H9 (cell line): ENCODE measurements at regions not wholly inside any gene's neighbourhood (a gene's known extent, or its start where the extent isn't known, plus 50 kb on each side); places are given as distances from the start of the nearest gene placed in this dataset.

ENCODE experiments used
- DNase-seq: peaks from one replicate; pipeline ENCODE4 v3.0.0-alpha.2; 2017
- H2AFZ ChIP-seq: one replicate; pipeline ENCODE4 v1.6.1; 2013; ENCODE audit warnings: mild to moderate bottlenecking, low read length, control low read depth, moderate library complexity
- H2AK5ac ChIP-seq: 2 replicates; pipeline ENCODE4 v1.6.1; 2013; ENCODE audit warnings: low read length, control low read depth, mixed read lengths; ENCODE audit not compliant: insufficient read length
- H2BK120ac ChIP-seq: one replicate; pipeline ENCODE4 v1.6.1; 2013; ENCODE audit warnings: low read depth, mild to moderate bottlenecking, low read length, control low read depth, inconsistent platforms; ENCODE audit not compliant: poor library complexity, severe bottlenecking
- H2BK12ac ChIP-seq: 2 replicates; pipeline ENCODE4 v1.6.1; 2013; ENCODE audit warnings: low read length, control low read depth, mixed read lengths, low read depth; ENCODE audit not compliant: insufficient read length
- H2BK15ac ChIP-seq: 2 replicates; pipeline ENCODE4 v1.6.1; 2013; ENCODE audit warnings: low read depth, low read length, control low read depth
- H2BK20ac ChIP-seq: one replicate; pipeline ENCODE4 v1.6.1; 2013; ENCODE audit warnings: low read depth, mild to moderate bottlenecking, low read length, control low read depth, inconsistent platforms; ENCODE audit not compliant: poor library complexity, severe bottlenecking
- H2BK5ac ChIP-seq: 2 replicates; pipeline ENCODE4 v1.6.1; 2013; ENCODE audit warnings: low read length, control low read depth, mixed read lengths; ENCODE audit not compliant: insufficient read length
- H3K14ac ChIP-seq: 2 replicates; pipeline ENCODE4 v1.6.1; 2013; ENCODE audit warnings: low read length, control low read depth; ENCODE audit not compliant: insufficient read depth
- H3K18ac ChIP-seq: 2 replicates; pipeline ENCODE4 v1.6.1; 2013; ENCODE audit warnings: low read depth, mild to moderate bottlenecking, mixed read lengths, low read length, control low read depth; ENCODE audit not compliant: insufficient read length
- H3K23ac ChIP-seq: 2 replicates; pipeline ENCODE4 v1.6.1; 2013; ENCODE audit warnings: low read length, control low read depth, mixed read lengths, low read depth; ENCODE audit not compliant: insufficient read length
- H3K23me2 ChIP-seq: 2 replicates; pipeline ENCODE4 v1.6.1; 2013; ENCODE audit warnings: low read depth, mild to moderate bottlenecking, mixed read lengths, low read length, control low read depth; ENCODE audit not compliant: insufficient read length, poor library complexity, severe bottlenecking
- H3K27ac ChIP-seq: 2 replicates; pipeline ENCODE4 v1.5.1; 2013; ENCODE audit warnings: low read length, control low read depth, mixed read lengths, low read depth; ENCODE audit not compliant: insufficient read length
- H3K27me3 ChIP-seq: 2 replicates; pipeline ENCODE4 v1.6.1; 2013; ENCODE audit warnings: low read length, control low read depth, inconsistent platforms; ENCODE audit not compliant: insufficient read depth
- H3K4ac ChIP-seq: 2 replicates; pipeline ENCODE4 v1.6.1; 2013; ENCODE audit warnings: low read depth, mild to moderate bottlenecking, control low read depth, inconsistent platforms, low read length, moderate library complexity
- H3K4me1 ChIP-seq: 2 replicates; pipeline ENCODE4 v1.6.1; 2013; ENCODE audit warnings: low read length, control low read depth, inconsistent platforms; ENCODE audit not compliant: insufficient read depth
- H3K4me2 ChIP-seq: 2 replicates; pipeline ENCODE4 v1.6.1; 2013; ENCODE audit warnings: low read length, control low read depth, mixed read lengths; ENCODE audit not compliant: insufficient read length, insufficient read depth
- H3K56ac ChIP-seq: 2 replicates; pipeline ENCODE4 v1.6.1; 2013; ENCODE audit warnings: low read depth, mild to moderate bottlenecking, mixed read lengths, low read length, control low read depth; ENCODE audit not compliant: insufficient read length
- H3K79me1 ChIP-seq: 2 replicates; pipeline ENCODE4 v1.6.1; 2013; ENCODE audit warnings: low read depth, mild to moderate bottlenecking, moderate library complexity, low read length, control low read depth, inconsistent platforms; ENCODE audit not compliant: insufficient read depth, poor library complexity, severe bottlenecking
- H3K79me2 ChIP-seq: 2 replicates; pipeline ENCODE4 v1.6.1; 2013; ENCODE audit warnings: low read length, control low read depth, inconsistent platforms; ENCODE audit not compliant: insufficient read depth
- H3K9ac ChIP-seq: 2 replicates; pipeline ENCODE4 v1.6.1; 2013; ENCODE audit warnings: low read length, control low read depth, mixed read lengths; ENCODE audit not compliant: insufficient read length; ENCODE audit errors: extremely low read depth
- H3K9me3 ChIP-seq: one replicate; pipeline ENCODE4 v1.6.1; 2013; ENCODE audit warnings: low read depth, low read length, inconsistent platforms; ENCODE audit not compliant: control insufficient read depth
- H3T11ph ChIP-seq: one replicate; pipeline ENCODE4 v1.6.1; 2013; ENCODE audit warnings: mild to moderate bottlenecking, low read length, control low read depth, inconsistent platforms
- H4K20me1 ChIP-seq: one replicate; pipeline ENCODE4 v1.6.1; 2013; ENCODE audit not compliant: control insufficient read depth, insufficient read length, insufficient read depth
- H4K5ac ChIP-seq: 2 replicates; pipeline ENCODE4 v1.6.1; 2013; ENCODE audit warnings: low read depth, mild to moderate bottlenecking, mixed read lengths, low read length, control low read depth; ENCODE audit not compliant: insufficient read length
- H4K8ac ChIP-seq: replicated peaks from 2 replicates; pipeline ENCODE4 v1.6.1; 2013; ENCODE audit warnings: low read length, control low read depth, mixed read lengths, low read depth; ENCODE audit not compliant: insufficient read length
- H4K91ac ChIP-seq: 2 replicates; pipeline ENCODE4 v1.6.1; 2013; ENCODE audit warnings: low read depth, mild to moderate bottlenecking, moderate library complexity, mixed read lengths, low read length, control low read depth; ENCODE audit not compliant: insufficient read length
- H3K27ac Mint-ChIP-seq, 3 experiments: 2 replicates in 2 of 3; 3 replicates in 1 of 3; pipeline ENCODE4 v1.8.0; 2020 to 2021; ENCODE audit warnings: mixed read lengths in 3 of 3, mild to moderate bottlenecking in 1 of 3, moderate library complexity in 1 of 3
- H3K27me3 Mint-ChIP-seq: 2 replicates; pipeline ENCODE4 v1.8.0; 2021; ENCODE audit warnings: low read depth, mild to moderate bottlenecking, moderate library complexity, mixed read lengths
- H3K36me3 Mint-ChIP-seq, 3 experiments: 2 replicates in 2 of 3; 3 replicates in 1 of 3; pipeline ENCODE4 v1.8.0; 2020 to 2021; ENCODE audit warnings: low read depth in 3 of 3, mixed read lengths in 3 of 3; ENCODE audit not compliant: insufficient read depth in 1 of 3
- H3K4me1 Mint-ChIP-seq, 2 experiments: 2 replicates each; pipeline ENCODE4 v1.8.0; 2020; ENCODE audit warnings: mixed read lengths in 2 of 2
- H3K4me3 Mint-ChIP-seq, 2 experiments: 2 replicates in 1 of 2; 3 replicates in 1 of 2; pipeline ENCODE4 v1.8.0; 2020 to 2021; ENCODE audit warnings: mild to moderate bottlenecking in 2 of 2, mixed read lengths in 2 of 2, moderate library complexity in 1 of 2
- H3K9me3 Mint-ChIP-seq, 2 experiments: 2 replicates in 1 of 2; 3 replicates in 1 of 2; pipeline ENCODE4 v1.8.0; 2020; ENCODE audit warnings: mild to moderate bottlenecking in 2 of 2, mixed read lengths in 2 of 2, moderate library complexity in 1 of 2
- whole genome bisulfite sequencing: extraction: QIAGEN DNeasy Blood & Tissue Kit; methylation state at CpG from one replicate; pipeline ENCODE4 v1.1.7; 2013; ENCODE audit warnings: missing lambda C conversion rate, low lambda C conversion rate, mixed read lengths; ENCODE audit not compliant: insufficient read length; ENCODE audit errors: extremely low coverage; 5-methylcytosine and 5-hydroxymethylcytosine counted together
- TF ChIP-seq, protein P1 (sequence below): fragments of 200-600 bp; sonication (generic); conservative IDR thresholded peaks from 3 replicates; pipeline ENCODE4 v1.8.0; 2021; ENCODE audit warnings: antibody characterized with exemption, mild to moderate bottlenecking

- Histone ChIP-seq H4K20me1 (no peaks in the 10 kb centered on the region), H2BK12ac (no peak overlapping the region), H2BK120ac (no peak overlapping the region), H2BK5ac (no peak overlapping the region), H3K4me1 (no peaks in the 10 kb centered on the region), H3K79me2 (no peaks in the 10 kb centered on the region), H3K23ac (no peak overlapping the region), H3K56ac (no peak overlapping the region), H3K14ac (no peak overlapping the region), H4K5ac (no peak overlapping the region), H3K9ac (no peak overlapping the region), H2BK15ac (no peak overlapping the region), H3K4me2 (no peak overlapping the region), H3K18ac (no peak overlapping the region), H3K4ac (no peak overlapping the region), H3T11ph (no peak overlapping the region), H3K79me1 (no peaks in the 10 kb centered on the region), H2AFZ (no peak overlapping the region), H3K23me2 (no peaks in the 10 kb centered on the region), H4K91ac (no peak overlapping the region), H4K8ac (no peak overlapping the region), H2AK5ac (no peak overlapping the region), H3K27me3 (no peaks in the 10 kb centered on the region), H3K27ac (no peak overlapping the region), H2BK20ac (no peak overlapping the region), H3K9me3 (no peaks in the 10 kb centered on the region)
- Mint-ChIP-seq H3K27me3 (no peaks in the 10 kb centered on the region; the same call in 1 of the 2 replicates), H3K9me3 (no peaks in the 10 kb centered on the region), H3K36me3 (no peaks in the 10 kb centered on the region; a peak in 1 of 7 replicates), H3K4me3 (no peak overlapping the region), H3K4me1 (no peaks in the 10 kb centered on the region), H3K27ac (no peak overlapping the region)
- no peak for DNase-seq
- TF ChIP-seq, protein P1, sequence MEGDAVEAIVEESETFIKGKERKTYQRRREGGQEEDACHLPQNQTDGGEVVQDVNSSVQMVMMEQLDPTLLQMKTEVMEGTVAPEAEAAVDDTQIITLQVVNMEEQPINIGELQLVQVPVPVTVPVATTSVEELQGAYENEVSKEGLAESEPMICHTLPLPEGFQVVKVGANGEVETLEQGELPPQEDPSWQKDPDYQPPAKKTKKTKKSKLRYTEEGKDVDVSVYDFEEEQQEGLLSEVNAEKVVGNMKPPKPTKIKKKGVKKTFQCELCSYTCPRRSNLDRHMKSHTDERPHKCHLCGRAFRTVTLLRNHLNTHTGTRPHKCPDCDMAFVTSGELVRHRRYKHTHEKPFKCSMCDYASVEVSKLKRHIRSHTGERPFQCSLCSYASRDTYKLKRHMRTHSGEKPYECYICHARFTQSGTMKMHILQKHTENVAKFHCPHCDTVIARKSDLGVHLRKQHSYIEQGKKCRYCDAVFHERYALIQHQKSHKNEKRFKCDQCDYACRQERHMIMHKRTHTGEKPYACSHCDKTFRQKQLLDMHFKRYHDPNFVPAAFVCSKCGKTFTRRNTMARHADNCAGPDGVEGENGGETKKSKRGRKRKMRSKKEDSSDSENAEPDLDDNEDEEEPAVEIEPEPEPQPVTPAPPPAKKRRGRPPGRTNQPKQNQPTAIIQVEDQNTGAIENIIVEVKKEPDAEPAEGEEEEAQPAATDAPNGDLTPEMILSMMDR: no peak
- WGBS: no CpG with 5 or more reads among the region's 3 CpGs
Observed at GRCh38 chr13:74675972-74676371, 541.8 kb upstream of the KLF12 start.
